HG03342 (cell line): ENCODE measurements at regions not wholly inside any gene's neighbourhood (a gene's known extent, or its start where the extent isn't known, plus 50 kb on each side); places are given as distances from the start of the nearest gene placed in this dataset.

Source experiments
- ATAC-seq: cut with Tn5 transposase; IDR thresholded peaks from one replicate; pipeline ENCODE4 v1.9.1; 2021; ENCODE audit warnings: mild to moderate bottlenecking, moderate library complexity; ENCODE audit not compliant: unreplicated experiment

- ATAC-seq, result no peak
Measured at GRCh38 chr4:156656896-156657295, 314.7 kb downstream of the PDGFC start.

GRCh38 chr4:156654410-156654809, 317.2 kb downstream of the PDGFC start:
- no peak for ATAC-seq

GRCh38 chr4:156643826-156644225, 327.8 kb downstream of the PDGFC start:
- ATAC-seq, result no peak

GRCh38 chr4:156642161-156642560, 329.4 kb downstream of the PDGFC start:
- no peak for ATAC-seq

GRCh38 chr4:156638925-156639605, 332.5 kb downstream of the PDGFC start:
- ATAC-seq, result no peak

- no peak for ATAC-seq
Measured at GRCh38 chr4:156638334-156638733, 333.3 kb downstream of the PDGFC start.

GRCh38 chr4:156636381-156636780, 335.2 kb downstream of the PDGFC start:
- no peak for ATAC-seq

- no peak for ATAC-seq
Measured at GRCh38 chr4:156635051-156635450, 336.5 kb downstream of the PDGFC start.

GRCh38 chr4:156634612-156635011, 337.0 kb downstream of the PDGFC start:
- no peak for ATAC-seq

GRCh38 chr4:156633847-156634246, 337.8 kb downstream of the PDGFC start:
- no peak for ATAC-seq

- no peak for ATAC-seq
Measured at GRCh38 chr4:156628858-156629257, 342.7 kb downstream of the PDGFC start.

- ATAC-seq, result no peak
Measured at GRCh38 chr4:156623376-156623775, 348.2 kb downstream of the PDGFC start.

- ATAC-seq, result no peak
Measured at GRCh38 chr4:156620786-156621185, 350.8 kb downstream of the PDGFC start.

GRCh38 chr4:156619154-156619934, 352.3 kb downstream of the PDGFC start:
- ATAC-seq, result no peak

GRCh38 chr4:156615066-156615531, 356.5 kb downstream of the PDGFC start:
- no peak for ATAC-seq

- ATAC-seq, result no peak
Measured at GRCh38 chr4:156614536-156614935, 357.1 kb downstream of the PDGFC start.

- no peak for ATAC-seq
Measured at GRCh38 chr4:156609421-156609820, 362.2 kb downstream of the PDGFC start.

GRCh38 chr4:156608651-156609050, 362.9 kb downstream of the PDGFC start:
- ATAC-seq, result no peak

GRCh38 chr4:156607478-156607857, 364.1 kb downstream of the PDGFC start:
- ATAC-seq, result no peak

GRCh38 chr4:156606554-156607477, 364.8 kb downstream of the PDGFC start:
- no peak for ATAC-seq

GRCh38 chr4:156598138-156598681, 373.4 kb downstream of the PDGFC start:
- no peak for ATAC-seq
